Activated naive CD8-positive, alpha-beta T cell treated with anti-CD3 and anti-CD28 coated beads, Interleukin-2, amount 10 ng/mL, durations not matched to agents 7 days and 5 days (primary cell): ENCODE measurements at regions not wholly inside any gene's neighbourhood (a gene's known extent, or its start where the extent isn't known, plus 50 kb on each side); places are given as distances from the start of the nearest gene placed in this dataset.
"Not testable (repeated sequence)": the region's sequence is repeated elsewhere in the genome, so short reads cannot be mapped to it uniquely, and the experiment has no call there.

Experiments used
- ATAC-seq: fragments of 150-1000 bp; cut with Tn5 transposase; one replicate; pipeline ENCODE4 v1.10.0; 2021; ENCODE audit warnings: low read depth, moderate library complexity
- POLR2A ChIA-PET: fragments of 350-600 bp; sonication (Branson Sonifier 250); formaldehyde crosslinking; loops from one replicate; lab custom pipeline; 2021; ENCODE audit warnings: antibody characterized with exemption; lab: Charles Lee
- DNase-seq: peaks from one replicate; pipeline ENCODE4 v3.0.0; 2021
- H3K27ac Mint-ChIP-seq: one replicate; pipeline ENCODE4 v1.8.0; 2022; ENCODE audit warnings: mild to moderate bottlenecking, mixed read lengths
- H3K27me3 Mint-ChIP-seq: one replicate; pipeline ENCODE4 v1.8.0; 2022; ENCODE audit warnings: mild to moderate bottlenecking, moderate library complexity, mixed read lengths
- H3K36me3 Mint-ChIP-seq: one replicate; pipeline ENCODE4 v1.8.0; 2021; ENCODE audit warnings: mild to moderate bottlenecking, mixed read lengths
- H3K4me1 Mint-ChIP-seq: one replicate; pipeline ENCODE4 v1.8.0; 2021; ENCODE audit warnings: mixed read lengths
- H3K4me3 Mint-ChIP-seq: one replicate; pipeline ENCODE4 v1.8.0; 2022; ENCODE audit warnings: mild to moderate bottlenecking, moderate library complexity, mixed read lengths
- H3K9me3 Mint-ChIP-seq: one replicate; pipeline ENCODE4 v1.8.0; 2021; ENCODE audit warnings: mixed read lengths

- Mint-ChIP-seq H3K27me3 (no peaks in the 10 kb centered on the region), H3K4me3 (no peak overlapping the region), H3K36me3 (no peaks in the 10 kb centered on the region), H3K27ac (no peak overlapping the region), H3K9me3 (peaks cover 7% of the 10 kb centered on the region), H3K4me1 (no peaks in the 10 kb centered on the region)
- ATAC-seq (no peak), DNase-seq (peak; percentile 25)
- POLR2A ChIA-PET = no interaction called here
Observed at GRCh38 chrX:437661-438390, 51.1 kb upstream of the PPP2R3B start.

- ATAC-seq (no peak), DNase-seq (no peak)
- Mint-ChIP-seq H3K9me3 (peaks cover 7% of the 10 kb centered on the region), H3K4me1 (no peaks in the 10 kb centered on the region), H3K36me3 (no peaks in the 10 kb centered on the region), H3K27me3 (no peaks in the 10 kb centered on the region), H3K27ac (no peak overlapping the region), H3K4me3 (no peak overlapping the region)
- POLR2A ChIA-PET = no interaction called here
Observed at GRCh38 chrX:439241-439640, 52.5 kb upstream of the PPP2R3B start.

- POLR2A ChIA-PET = no interaction called here
- Mint-ChIP-seq H3K9me3 (peaks cover 7% of the 10 kb centered on the region), H3K36me3 (no peaks in the 10 kb centered on the region), H3K27me3 (no peaks in the 10 kb centered on the region), H3K4me3 (no peak overlapping the region), H3K27ac (no peak overlapping the region), H3K4me1 (no peaks in the 10 kb centered on the region)
- ATAC-seq (no peak), DNase-seq (no peak)
Observed at GRCh38 chrX:439719-440118, 53.0 kb upstream of the PPP2R3B start.

GRCh38 chrX:440636-441035 is 53.9 kb upstream of the PPP2R3B start:
- ATAC-seq = no peak
- no peaks in the 10 kb centered on the region for H3K27me3 Mint-ChIP-seq
- H3K4me3 Mint-ChIP-seq = no peak overlapping the region
- H3K4me1 Mint-ChIP-seq = no peaks in the 10 kb centered on the region
- no peak overlapping the region for H3K27ac Mint-ChIP-seq
- POLR2A ChIA-PET = no interaction called here
- DNase-seq = no peak
- H3K9me3 Mint-ChIP-seq = peaks cover 7% of the 10 kb centered on the region
- H3K36me3 Mint-ChIP-seq = no peaks in the 10 kb centered on the region

DNA sequence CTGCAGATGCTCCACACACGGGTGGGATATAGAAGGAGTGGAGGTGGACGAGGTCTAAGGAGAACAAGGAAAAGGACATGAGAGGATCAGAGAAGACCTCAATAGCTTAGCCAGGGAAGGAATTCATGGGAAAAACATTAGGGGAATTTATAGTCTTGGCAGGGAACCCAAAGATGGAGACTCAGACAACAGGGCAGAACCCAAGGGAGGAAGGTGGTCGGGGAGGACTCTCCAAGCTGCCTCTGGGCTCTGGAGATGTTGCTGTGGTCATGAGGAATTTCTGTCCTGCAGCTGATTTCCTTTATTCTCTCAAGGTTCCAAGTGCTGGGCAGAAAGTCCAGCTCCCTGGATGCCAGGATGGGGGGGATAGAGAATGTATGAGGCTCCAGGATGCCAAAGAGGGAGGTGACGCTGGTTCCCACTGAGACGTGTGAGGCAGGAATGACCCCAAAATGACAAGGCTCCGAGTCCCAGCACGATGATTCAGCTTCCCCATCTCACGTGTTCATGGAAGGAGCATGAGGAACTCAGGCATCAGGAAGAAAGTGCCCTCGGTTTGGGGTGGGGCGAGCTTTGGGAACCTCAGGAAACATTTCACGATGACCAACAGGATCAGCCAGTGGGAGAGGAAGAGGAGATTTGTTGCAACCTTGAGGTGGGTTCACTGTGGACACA is 57.0 kb upstream of the PPP2R3B start:
- no peaks in the 10 kb centered on the region for H3K4me1 Mint-ChIP-seq
- no peak for ATAC-seq
- H3K9me3 Mint-ChIP-seq = peaks cover 7% of the 10 kb centered on the region
- no peaks in the 10 kb centered on the region for H3K27me3 Mint-ChIP-seq
- H3K4me3 Mint-ChIP-seq = no peak overlapping the region
- POLR2A ChIA-PET = no interaction called here
- no peak overlapping the region for H3K27ac Mint-ChIP-seq
- DNase-seq = no peak
- H3K36me3 Mint-ChIP-seq = no peaks in the 10 kb centered on the region

- POLR2A ChIA-PET = no interaction called here
- no peaks in the 10 kb centered on the region for H3K4me1 Mint-ChIP-seq
- ATAC-seq = no peak
- peaks cover 7% of the 10 kb centered on the region for H3K9me3 Mint-ChIP-seq
- H3K36me3 Mint-ChIP-seq = no peaks in the 10 kb centered on the region
- H3K27me3 Mint-ChIP-seq = no peaks in the 10 kb centered on the region
- no peak for DNase-seq
- no peak overlapping the region for H3K4me3 Mint-ChIP-seq
- H3K27ac Mint-ChIP-seq = no peak overlapping the region
Observed at GRCh38 chrX:444305-444704, 57.6 kb upstream of the PPP2R3B start.

DNA sequence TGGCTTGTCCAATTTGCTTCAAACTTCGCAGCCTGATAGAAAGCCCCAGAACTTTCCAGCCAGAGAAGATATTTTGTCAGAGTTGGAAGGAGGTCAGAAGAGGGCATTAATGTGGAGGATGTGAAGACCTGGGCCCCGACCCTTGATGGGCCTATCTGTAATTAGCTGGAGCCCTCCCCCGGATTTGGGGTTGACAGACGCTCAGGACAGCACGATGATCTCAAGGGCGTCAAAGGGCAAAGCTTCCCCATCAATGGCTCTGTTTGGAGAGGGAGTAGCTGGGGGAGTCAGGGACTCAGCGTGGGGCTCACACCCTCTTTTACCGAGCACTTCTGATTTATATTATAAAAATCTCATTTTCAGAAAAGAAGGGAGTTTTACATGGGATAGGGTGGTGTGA is 59.0 kb upstream of the PPP2R3B start:
- H3K4me3 Mint-ChIP-seq = no peak overlapping the region
- ATAC-seq = no peak

GRCh38 chrX:446245-446644 is 59.5 kb upstream of the PPP2R3B start:
- Mint-ChIP-seq H3K4me1 (no peaks in the 10 kb centered on the region), H3K27ac (no peak overlapping the region), H3K36me3 (no peaks in the 10 kb centered on the region), H3K27me3 (no peaks in the 10 kb centered on the region), H3K4me3 (no peak overlapping the region), H3K9me3 (peaks cover 3% of the 10 kb centered on the region)
- ATAC-seq (no peak), DNase-seq (no peak)
- POLR2A ChIA-PET = no interaction called here

More for the DNA sequence above, 59.0 kb upstream of the PPP2R3B start:
- Mint-ChIP-seq H3K36me3 (no peaks in the 10 kb centered on the region), H3K9me3 (peaks cover 3% of the 10 kb centered on the region), H3K27ac (no peak overlapping the region), H3K4me1 (no peaks in the 10 kb centered on the region), H3K27me3 (no peaks in the 10 kb centered on the region)
- POLR2A ChIA-PET = no interaction called here
- no peak for DNase-seq

DNA sequence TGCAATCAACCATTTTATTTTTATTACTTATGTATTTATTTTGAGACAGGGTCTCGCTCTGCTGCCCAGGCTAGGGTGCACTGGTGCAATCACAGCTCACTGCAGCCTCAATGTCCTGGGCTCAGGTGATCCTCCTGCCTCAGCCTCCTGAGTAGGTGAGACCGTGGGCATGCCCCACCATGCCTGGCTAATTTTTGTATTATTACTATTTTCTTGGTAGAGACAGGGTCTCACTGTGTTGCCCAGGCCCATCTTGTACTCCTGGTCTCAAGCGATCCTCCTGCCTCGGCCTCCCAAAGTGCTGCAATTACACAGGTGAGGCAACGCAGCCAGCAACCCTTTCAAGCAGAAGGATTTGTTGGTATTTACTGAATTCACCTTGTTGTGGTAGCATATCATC is 60.3 kb upstream of the PPP2R3B start:
- Mint-ChIP-seq H3K4me3 (no peak overlapping the region), H3K27me3 (no peaks in the 10 kb centered on the region), H3K9me3 (peaks cover 1% of the 10 kb centered on the region), H3K4me1 (no peaks in the 10 kb centered on the region), H3K27ac (no peak overlapping the region), H3K36me3 (no peaks in the 10 kb centered on the region)
- DNase-seq (no peak), ATAC-seq (no peak)
- POLR2A ChIA-PET = no interaction called here

DNA sequence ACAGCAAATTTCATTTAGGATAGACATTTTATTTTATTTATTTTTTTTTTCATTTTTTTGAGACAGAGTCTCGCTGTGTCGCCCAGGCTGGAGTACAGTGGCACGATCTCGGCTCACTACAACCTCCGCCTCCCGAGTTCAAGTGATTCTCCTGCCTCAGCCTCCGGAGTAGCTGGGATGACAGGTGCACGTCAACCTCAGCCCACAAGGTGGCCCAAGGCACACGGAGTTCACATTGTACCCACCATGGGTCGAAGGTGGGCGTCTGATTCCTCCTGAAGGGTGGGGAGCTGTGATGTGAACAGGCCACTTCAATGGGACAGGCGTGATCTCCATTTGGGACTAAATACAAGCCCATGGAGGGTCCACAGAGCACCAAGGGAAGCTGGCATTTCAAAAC is 65.0 kb upstream of the PPP2R3B start:
- ATAC-seq, H3K27ac Mint-ChIP-seq, H3K4me1 Mint-ChIP-seq, H3K36me3 Mint-ChIP-seq, POLR2A ChIA-PET, DNase-seq, H3K9me3 Mint-ChIP-seq, H3K27me3 Mint-ChIP-seq, H3K4me3 Mint-ChIP-seq: not testable (repeated sequence)

DNA sequence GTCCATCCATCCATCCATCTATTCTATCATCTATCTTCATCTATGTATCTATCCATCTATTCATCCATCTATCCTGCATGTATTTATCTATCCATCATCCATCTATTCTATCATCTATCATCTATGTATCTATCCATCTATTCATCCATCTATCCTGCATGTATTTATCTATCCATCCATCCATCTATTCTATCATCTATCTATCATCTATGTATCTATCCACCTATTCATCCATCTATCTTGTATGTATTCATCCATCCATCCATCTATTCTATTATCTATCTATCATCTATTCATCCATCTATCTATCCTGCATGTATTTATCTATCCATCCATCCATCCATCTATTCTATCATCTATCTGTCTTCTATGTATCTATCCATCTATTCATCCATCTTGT is 65.9 kb upstream of the PPP2R3B start:
- H3K36me3 Mint-ChIP-seq = no peaks in the 10 kb centered on the region
- POLR2A ChIA-PET = no interaction called here
- peaks cover 5% of the 10 kb centered on the region for H3K9me3 Mint-ChIP-seq
- H3K4me1 Mint-ChIP-seq = no peaks in the 10 kb centered on the region
- DNase-seq (no peak), ATAC-seq (no peak)
- no peak overlapping the region for H3K4me3 Mint-ChIP-seq
- H3K27me3 Mint-ChIP-seq = no peaks in the 10 kb centered on the region
- no peak overlapping the region for H3K27ac Mint-ChIP-seq

GRCh38 chrX:454514-454913 is 67.8 kb upstream of the PPP2R3B start:
- H3K36me3 Mint-ChIP-seq, POLR2A ChIA-PET, H3K9me3 Mint-ChIP-seq, H3K4me3 Mint-ChIP-seq, ATAC-seq, DNase-seq, H3K4me1 Mint-ChIP-seq, H3K27me3 Mint-ChIP-seq, H3K27ac Mint-ChIP-seq: not testable (repeated sequence)

- Mint-ChIP-seq H3K4me1 (no peaks in the 10 kb centered on the region), H3K36me3 (no peaks in the 10 kb centered on the region), H3K4me3 (no peak overlapping the region), H3K27me3 (no peaks in the 10 kb centered on the region), H3K27ac (no peak overlapping the region), H3K9me3 (peaks cover 5% of the 10 kb centered on the region)
- DNase-seq = no peak
- ATAC-seq = no peak
- POLR2A ChIA-PET = no interaction called here
Observed at GRCh38 chrX:455199-455598, 68.5 kb upstream of the PPP2R3B start.

GRCh38 chrX:455673-456072 is 69.0 kb upstream of the PPP2R3B start:
- H3K9me3 Mint-ChIP-seq = peaks cover 5% of the 10 kb centered on the region
- DNase-seq (no peak), ATAC-seq (no peak)
- H3K4me1 Mint-ChIP-seq = no peaks in the 10 kb centered on the region
- no peaks in the 10 kb centered on the region for H3K36me3 Mint-ChIP-seq
- POLR2A ChIA-PET = no interaction called here
- H3K4me3 Mint-ChIP-seq = no peak overlapping the region
- no peaks in the 10 kb centered on the region for H3K27me3 Mint-ChIP-seq
- no peak overlapping the region for H3K27ac Mint-ChIP-seq
